Small intestine (tissue), 7 donors: ENCODE measurements at regions not wholly inside any gene's neighbourhood (a gene's known extent, or its start where the extent isn't known, plus 50 kb on each side); places are given as distances from the start of the nearest gene placed in this dataset.
"Not testable (repeated sequence)": the region's sequence is repeated elsewhere in the genome, so short reads cannot be mapped to it uniquely, and the experiment has no call there.

ENCODE experiments used
- DNase-seq, 2 donors: peaks; one replicate each; pipeline versions ENCODE4 v3.0.0 to v3.0.0-alpha.2; 2013
- FAIRE-seq: peaks from 2 replicates; lab custom pipeline; 2012; peaks lifted over from hg19 to GRCh38; lab: Jason Lieb, UNC
- H3K27ac ChIP-seq, 3 donors: one replicate each; pipeline ENCODE4 v1.5.1; 2013; ENCODE audit warnings: low read length in 2 of 3, mild to moderate bottlenecking in 2 of 3, control low read depth in 1 of 3, inconsistent platforms in 1 of 3, low read depth in 1 of 3, moderate library complexity in 1 of 3
- H3K27me3 ChIP-seq, 3 donors: one replicate each; pipeline ENCODE4 v1.6.1; 2013; ENCODE audit warnings: low read length in 3 of 3, inconsistent platforms in 1 of 3; ENCODE audit not compliant: control insufficient read depth in 3 of 3, insufficient read depth in 3 of 3
- H3K36me3 ChIP-seq, 3 donors: one replicate each; pipeline ENCODE4 v1.6.1; 2013; ENCODE audit warnings: low read length in 3 of 3, inconsistent platforms in 1 of 3, low read depth in 1 of 3, mild to moderate bottlenecking in 1 of 3, moderate library complexity in 1 of 3; ENCODE audit not compliant: control insufficient read depth in 3 of 3, insufficient read depth in 2 of 3
- H3K4me1 ChIP-seq, 3 donors: one replicate each; pipeline ENCODE4 v1.6.1; 2013; ENCODE audit warnings: low read length in 2 of 3, inconsistent platforms in 1 of 3, low read depth in 1 of 3, mild to moderate bottlenecking in 1 of 3, moderate library complexity in 1 of 3; ENCODE audit not compliant: control insufficient read depth in 3 of 3, insufficient read depth in 2 of 3
- H3K4me3 ChIP-seq, 3 donors: one replicate each; pipeline ENCODE4 v1.5.1; 2013; ENCODE audit warnings: low read length in 3 of 3, control low read depth in 1 of 3, inconsistent platforms in 1 of 3, low read depth in 1 of 3, mild to moderate bottlenecking in 1 of 3, moderate library complexity in 1 of 3
- H3K9me3 ChIP-seq, 2 donors: one replicate each; pipeline ENCODE4 v1.6.1; 2013; ENCODE audit warnings: low read depth in 1 of 2, low read length in 1 of 2; ENCODE audit not compliant: control insufficient read depth in 2 of 2, insufficient read depth in 1 of 2
- WGBS, 3 donors: extraction: QIAGEN DNeasy Blood & Tissue Kit; methylation state at CpG; one replicate each; pipeline ENCODE4 v1.1.7; 2013; 5-methylcytosine and 5-hydroxymethylcytosine counted together
- donor health status: healthy with polysubstance abuse.
- donor health status: control.
- donor health status: control.
- donor health status: Bipolar disorder and iron deficiency.
- donor health status: healthy.

DNA sequence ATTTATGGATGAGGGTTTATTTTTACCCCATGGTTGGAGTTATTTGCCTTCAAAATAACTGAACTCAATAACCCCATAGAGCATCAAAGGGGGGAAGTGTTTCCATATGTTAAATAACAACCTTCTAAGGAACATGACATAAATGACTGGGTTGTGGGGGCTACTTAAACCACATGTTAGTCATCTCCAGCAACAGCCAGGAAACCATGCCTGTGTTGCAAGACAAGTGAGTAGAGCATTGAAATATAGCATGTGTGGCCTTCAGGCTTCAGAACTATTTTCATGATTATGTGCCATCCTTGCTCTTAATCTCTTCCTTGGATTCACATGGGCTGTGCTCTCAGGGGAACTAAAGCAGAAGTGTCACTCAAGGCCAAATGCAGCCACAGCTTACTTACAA, 431.2 kb downstream of the AGTPBP1 start:
- Histone ChIP-seq H3K27me3 (no peaks in the 10 kb centered on the region), H3K4me1 (no peaks in the 10 kb centered on the region), H3K9me3 (peaks cover 0 to 4% of the 10 kb centered on the region in 2 donors), H3K36me3 (no peaks in the 10 kb centered on the region), H3K4me3 (no peak overlapping the region), H3K27ac (no peak overlapping the region)
- FAIRE-seq (no peak), DNase-seq (no peak)

- 70 to 72% (median 72%) methylated on average over 4 of the region's 4 CpGs for WGBS, 3 donors
These were observed 438.0 kb downstream of the AGTPBP1 start for GRCh38 chr9:85303757-85304134.

GRCh38 chr9:85302938-85303756, 438.6 kb downstream of the AGTPBP1 start:
- no peak overlapping the region for H3K27ac ChIP-seq
- no peaks in the 10 kb centered on the region for H3K4me1 ChIP-seq
- DNase-seq, result no peak
- H3K9me3 ChIP-seq, result peaks cover 0 to 3% of the 10 kb centered on the region in 2 donors
- FAIRE-seq, result no peak
- H3K36me3 ChIP-seq, result no peaks in the 10 kb centered on the region
- no peaks in the 10 kb centered on the region for H3K27me3 ChIP-seq
- no peak overlapping the region for H3K4me3 ChIP-seq
- 74 to 82% (median 75%) methylated on average over 7 of the region's 7 CpGs for WGBS, 3 donors

More at GRCh38 chr9:85303757-85304134, 438.0 kb downstream of the AGTPBP1 start:
- FAIRE-seq (no peak), DNase-seq (no peak)
- H3K9me3 ChIP-seq, result no peaks in the 10 kb centered on the region
- no peak overlapping the region for H3K27ac ChIP-seq
- H3K27me3 ChIP-seq, result no peaks in the 10 kb centered on the region
- H3K36me3 ChIP-seq, result no peaks in the 10 kb centered on the region
- H3K4me1 ChIP-seq, result no peaks in the 10 kb centered on the region
- H3K4me3 ChIP-seq, result no peak overlapping the region

GRCh38 chr9:85298499-85298898, 443.3 kb downstream of the AGTPBP1 start:
- FAIRE-seq, result no peak
- WGBS, 3 donors, result 70 to 80% (median 78%) methylated on average over 4 of the region's 4 CpGs

DNA sequence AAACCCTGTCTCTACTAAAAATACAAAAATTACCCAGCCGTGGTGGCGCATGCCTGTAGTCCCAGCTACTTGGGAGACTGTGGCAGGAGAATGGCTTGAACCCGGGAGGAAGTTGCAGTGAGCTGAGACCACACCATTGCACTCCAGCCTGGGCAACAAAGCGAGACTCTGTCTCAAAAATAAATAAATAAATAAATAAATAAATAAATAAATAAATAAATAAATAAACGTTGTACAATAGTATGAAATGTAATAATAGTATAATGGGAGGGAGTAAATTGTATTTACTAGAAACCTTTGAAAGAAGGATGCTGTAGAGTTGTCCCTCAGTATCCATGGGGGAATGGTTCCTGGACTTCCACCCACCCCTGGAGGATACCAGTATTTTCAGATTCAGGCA, 446.5 kb downstream of the AGTPBP1 start:
- not testable (repeated sequence) for H3K9me3 ChIP-seq, H3K27me3 ChIP-seq, H3K4me1 ChIP-seq, H3K36me3 ChIP-seq, H3K4me3 ChIP-seq, FAIRE-seq, H3K27ac ChIP-seq, DNase-seq
- 71 to 89% (median 77%) methylated on average over 5 of the region's 5 CpGs for WGBS, 3 donors

More at GRCh38 chr9:85298499-85298898, 443.3 kb downstream of the AGTPBP1 start:
- Histone ChIP-seq H3K27me3 (no peaks in the 10 kb centered on the region), H3K4me1 (no peaks in the 10 kb centered on the region), H3K4me3 (no peak overlapping the region), H3K9me3 (peaks cover 0 to 3% of the 10 kb centered on the region in 2 donors), H3K36me3 (no peaks in the 10 kb centered on the region), H3K27ac (no peak overlapping the region)
- DNase-seq, result no peak

GRCh38 chr9:85292261-85292660, 449.5 kb downstream of the AGTPBP1 start:
- 65 to 85% (median 70%) methylated on average over 4 of the region's 4 CpGs for WGBS, 3 donors

GRCh38 chr9:85291266-85291665, 450.5 kb downstream of the AGTPBP1 start:
- DNase-seq, result no peak
- 54 to 68% (median 59%) methylated on average over 6 of the region's 6 CpGs for WGBS, 3 donors
- Histone ChIP-seq H3K9me3 (no peaks in the 10 kb centered on the region), H3K4me3 (no peak overlapping the region), H3K27me3 (no peaks in the 10 kb centered on the region), H3K36me3 (no peaks in the 10 kb centered on the region), H3K4me1 (no peaks in the 10 kb centered on the region), H3K27ac (no peak overlapping the region)
- no peak for FAIRE-seq

More at GRCh38 chr9:85292261-85292660, 449.5 kb downstream of the AGTPBP1 start:
- H3K27me3 ChIP-seq, result no peaks in the 10 kb centered on the region
- H3K9me3 ChIP-seq, result no peaks in the 10 kb centered on the region
- FAIRE-seq (no peak), DNase-seq (no peak)
- no peaks in the 10 kb centered on the region for H3K36me3 ChIP-seq
- H3K4me1 ChIP-seq, result no peaks in the 10 kb centered on the region
- no peak overlapping the region for H3K27ac ChIP-seq
- H3K4me3 ChIP-seq, result no peak overlapping the region

DNA sequence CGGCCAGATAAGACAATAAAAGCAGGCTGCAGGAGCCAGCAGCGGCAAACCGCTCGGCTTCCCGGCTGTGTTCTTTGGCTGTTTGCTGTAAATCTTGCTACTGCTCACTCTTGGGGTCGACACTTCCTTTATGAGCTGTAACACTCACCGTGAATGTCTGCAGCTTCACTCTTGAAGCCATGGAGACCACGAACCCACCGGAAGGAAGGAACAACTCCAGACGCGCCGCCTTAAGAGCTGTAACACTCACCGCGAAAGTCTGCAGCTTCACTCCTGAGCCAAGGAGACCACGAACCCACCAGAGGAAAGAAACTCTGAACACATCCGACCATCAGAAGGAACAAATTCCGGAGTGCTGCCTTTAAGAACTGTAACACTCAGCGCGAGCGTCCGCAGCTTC, 451.7 kb downstream of the AGTPBP1 start:
- DNase-seq (peak in 1 of 2 donors; percentile 25), FAIRE-seq (no peak)
- no peak overlapping the region for H3K4me3 ChIP-seq
- no peak overlapping the region for H3K27ac ChIP-seq
- H3K4me1 ChIP-seq, result no peaks in the 10 kb centered on the region
- H3K36me3 ChIP-seq, result no peaks in the 10 kb centered on the region
- 69 to 85% (median 73%) methylated on average over 20 to 21 of the region's 21 CpGs for WGBS, 3 donors
- H3K27me3 ChIP-seq, result no peaks in the 10 kb centered on the region
- no peaks in the 10 kb centered on the region for H3K9me3 ChIP-seq
